ENCODE measurements at regions not wholly inside any gene's neighbourhood (a gene's known extent, or its start where the extent isn't known, plus 50 kb on each side); places are given as distances from the start of the nearest gene placed in this dataset.
"Not testable (repeated sequence)": the region's sequence is repeated elsewhere in the genome, so short reads cannot be mapped to it uniquely, and the experiment has no call there.

GRCh38 chr22:22179858-22180257 is 64.7 kb upstream of the VPREB1 start:
- TF ChIP-seq, protein P1, sequence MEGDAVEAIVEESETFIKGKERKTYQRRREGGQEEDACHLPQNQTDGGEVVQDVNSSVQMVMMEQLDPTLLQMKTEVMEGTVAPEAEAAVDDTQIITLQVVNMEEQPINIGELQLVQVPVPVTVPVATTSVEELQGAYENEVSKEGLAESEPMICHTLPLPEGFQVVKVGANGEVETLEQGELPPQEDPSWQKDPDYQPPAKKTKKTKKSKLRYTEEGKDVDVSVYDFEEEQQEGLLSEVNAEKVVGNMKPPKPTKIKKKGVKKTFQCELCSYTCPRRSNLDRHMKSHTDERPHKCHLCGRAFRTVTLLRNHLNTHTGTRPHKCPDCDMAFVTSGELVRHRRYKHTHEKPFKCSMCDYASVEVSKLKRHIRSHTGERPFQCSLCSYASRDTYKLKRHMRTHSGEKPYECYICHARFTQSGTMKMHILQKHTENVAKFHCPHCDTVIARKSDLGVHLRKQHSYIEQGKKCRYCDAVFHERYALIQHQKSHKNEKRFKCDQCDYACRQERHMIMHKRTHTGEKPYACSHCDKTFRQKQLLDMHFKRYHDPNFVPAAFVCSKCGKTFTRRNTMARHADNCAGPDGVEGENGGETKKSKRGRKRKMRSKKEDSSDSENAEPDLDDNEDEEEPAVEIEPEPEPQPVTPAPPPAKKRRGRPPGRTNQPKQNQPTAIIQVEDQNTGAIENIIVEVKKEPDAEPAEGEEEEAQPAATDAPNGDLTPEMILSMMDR (IDR thresholded peaks at IDR 0.05): no peak
- Histone ChIP-seq H3K36me3 (no peaks in the 10 kb centered on the region), H3K27me3 (no peaks in the 10 kb centered on the region), H3K27ac (no peak overlapping the region), H3K4me1 (no peaks in the 10 kb centered on the region), H3K4me3 (no peak overlapping the region), H3K9me3 (no peaks in the 10 kb centered on the region)
- no peak for DNase-seq (ENCODE audit: low spot score in 2 of 2)
- intact Hi-C loops (cut with DNase I): no loop called here

DNA sequence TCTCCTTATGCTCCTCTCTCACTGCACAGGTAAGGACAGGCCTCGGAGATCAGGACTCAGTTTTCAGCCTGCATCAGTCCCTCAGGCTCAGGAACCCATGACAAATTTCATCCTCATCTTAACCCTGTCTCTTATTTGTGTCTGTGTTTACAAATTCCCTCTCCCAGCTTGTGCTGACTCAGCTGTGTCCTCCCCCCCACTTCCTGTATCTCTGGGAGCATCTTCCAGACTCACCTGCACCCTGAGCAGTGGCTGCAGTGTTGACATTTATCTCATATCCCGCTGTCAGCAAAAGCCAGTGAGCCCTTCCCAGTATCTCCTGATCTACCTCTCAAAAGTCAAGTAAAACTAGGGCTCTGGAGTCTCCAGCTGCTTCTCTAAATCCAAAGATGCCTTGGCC is 65.6 kb upstream of the VPREB1 start:
- H3K27me3 ChIP-seq: no peaks in the 10 kb centered on the region
- TF ChIP-seq, protein P1 (IDR thresholded peaks at IDR 0.05): no peak
- intact Hi-C loops (cut with DNase I): no loop called here

GRCh38 chr22:22178355-22178965 is 66.1 kb upstream of the VPREB1 start:
- no peaks in the 10 kb centered on the region for H3K27me3 ChIP-seq
- no peak for DNase-seq (ENCODE audit: low spot score in 2 of 2)
- TF ChIP-seq, protein P1 (IDR thresholded peaks at IDR 0.05): no peak
- no peak overlapping the region for H3K4me3 ChIP-seq
- no peaks in the 10 kb centered on the region for H3K4me1 ChIP-seq
- no peaks in the 10 kb centered on the region for H3K9me3 ChIP-seq
- H3K27ac ChIP-seq: no peak overlapping the region
- no peaks in the 10 kb centered on the region for H3K36me3 ChIP-seq
- intact Hi-C loops (cut with DNase I): no loop called here

More for the DNA sequence above, 65.6 kb upstream of the VPREB1 start:
- Histone ChIP-seq H3K36me3 (no peaks in the 10 kb centered on the region), H3K4me1 (no peaks in the 10 kb centered on the region), H3K4me3 (no peak overlapping the region), H3K9me3 (no peaks in the 10 kb centered on the region), H3K27ac (no peak overlapping the region)
- no peak for DNase-seq (ENCODE audit: low spot score in 2 of 2)

DNA sequence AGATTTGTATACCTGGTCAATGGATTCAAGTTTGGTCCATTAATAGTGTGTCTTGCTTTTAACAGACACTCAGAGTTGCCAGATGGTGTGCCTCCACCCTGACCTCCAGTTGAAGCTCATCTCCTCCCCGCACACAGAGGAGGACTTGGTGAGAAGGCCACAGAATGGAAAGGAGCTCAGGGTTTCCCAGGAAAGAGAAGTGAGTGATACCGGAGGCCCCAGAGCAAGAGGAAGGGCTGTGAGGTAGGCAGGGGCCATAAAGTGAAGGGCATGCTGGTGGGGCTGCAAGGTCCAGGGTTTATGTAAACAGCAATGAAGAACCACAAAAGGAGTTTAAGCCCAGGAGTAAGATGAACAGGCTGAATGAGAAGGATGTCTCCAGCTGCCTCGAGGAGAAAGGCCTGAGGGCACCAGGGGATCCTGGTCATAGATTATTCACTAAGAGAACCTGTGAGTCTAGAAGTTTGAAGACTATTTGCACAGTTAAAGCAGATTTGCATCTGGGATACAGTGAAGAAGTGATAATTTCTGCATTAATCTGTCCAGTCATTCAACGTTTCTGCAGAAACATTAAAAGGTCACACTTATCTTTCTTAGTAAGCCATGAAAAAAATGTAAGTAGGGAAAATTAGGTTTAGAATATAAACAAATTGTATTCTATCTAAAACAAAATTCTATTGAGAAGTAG is 67.5 kb upstream of the VPREB1 start:
- H3K4me1 ChIP-seq: no peaks in the 10 kb centered on the region
- no peak overlapping the region for H3K4me3 ChIP-seq
- intact Hi-C loops (cut with DNase I): no loop called here
- no peaks in the 10 kb centered on the region for H3K9me3 ChIP-seq
- no peak for DNase-seq (ENCODE audit: low spot score in 2 of 2)
- H3K27me3 ChIP-seq: no peaks in the 10 kb centered on the region
- TF ChIP-seq, protein P1 (IDR thresholded peaks at IDR 0.05): no peak
- no peak overlapping the region for H3K27ac ChIP-seq
- no peaks in the 10 kb centered on the region for H3K36me3 ChIP-seq

- H3K9me3 ChIP-seq; H3K27ac ChIP-seq; H3K4me3 ChIP-seq; DNase-seq (ENCODE audit: low spot score in 2 of 2); H3K4me1 ChIP-seq; H3K36me3 ChIP-seq; intact Hi-C loops (cut with DNase I); H3K27me3 ChIP-seq: not testable (repeated sequence)
These were observed 71.5 kb upstream of the VPREB1 start for GRCh38 chr22:22172896-22173628.
